GM18870 (cell line): ENCODE measurements at regions not wholly inside any gene's neighbourhood (a gene's known extent, or its start where the extent isn't known, plus 50 kb on each side); places are given as distances from the start of the nearest gene placed in this dataset.

Source experiments
- ATAC-seq: cut with Tn5 transposase; IDR thresholded peaks from one replicate; pipeline ENCODE4 v1.9.1; 2021; ENCODE audit warnings: moderate library complexity; ENCODE audit not compliant: unreplicated experiment

- no peak for ATAC-seq
These were observed 188.8 kb upstream of the NRP1 start for GRCh38 chr10:33523236-33523792.

- ATAC-seq: no peak
These were observed 187.4 kb upstream of the NRP1 start for GRCh38 chr10:33521904-33522303.

GRCh38 chr10:33521062-33521461 lies 186.6 kb upstream of the NRP1 start:
- ATAC-seq: no peak

GRCh38 chr10:33520223-33520622 lies 185.8 kb upstream of the NRP1 start:
- no peak for ATAC-seq

- ATAC-seq: no peak
These were observed 184.8 kb upstream of the NRP1 start for GRCh38 chr10:33519130-33519860.

- no peak for ATAC-seq
These were observed 175.7 kb upstream of the NRP1 start for GRCh38 chr10:33510206-33510605.

- peak; percentile 83 for ATAC-seq
These were observed 174.9 kb upstream of the NRP1 start for GRCh38 chr10:33509231-33509831.

- ATAC-seq: no peak
These were observed 173.4 kb upstream of the NRP1 start for GRCh38 chr10:33507662-33508425.

GRCh38 chr10:33506838-33507661 lies 172.6 kb upstream of the NRP1 start:
- ATAC-seq: peak; percentile 83

- ATAC-seq: no peak
These were observed 171.9 kb upstream of the NRP1 start for GRCh38 chr10:33506391-33506790.

GRCh38 chr10:33501161-33501560 lies 166.7 kb upstream of the NRP1 start:
- ATAC-seq: no peak

GRCh38 chr10:33498391-33498891 lies 164.0 kb upstream of the NRP1 start:
- ATAC-seq: no peak

GRCh38 chr10:33497338-33497737 lies 162.9 kb upstream of the NRP1 start:
- ATAC-seq: no peak

GRCh38 chr10:33496096-33496495 lies 161.6 kb upstream of the NRP1 start:
- ATAC-seq: no peak

- no peak for ATAC-seq
These were observed 160.3 kb upstream of the NRP1 start for GRCh38 chr10:33494694-33495265.

- ATAC-seq: no peak
These were observed 159.5 kb upstream of the NRP1 start for GRCh38 chr10:33493978-33494377.

GRCh38 chr10:33493497-33493896 lies 159.0 kb upstream of the NRP1 start:
- no peak for ATAC-seq

- no peak for ATAC-seq
These were observed 158.4 kb upstream of the NRP1 start for GRCh38 chr10:33492701-33493345.

GRCh38 chr10:33489501-33490176 lies 155.2 kb upstream of the NRP1 start:
- no peak for ATAC-seq
